H9 (cell line): ENCODE measurements at regions not wholly inside any gene's neighbourhood (a gene's known extent, or its start where the extent isn't known, plus 50 kb on each side); places are given as distances from the start of the nearest gene placed in this dataset.

Source experiments
- DNase-seq: peaks from one replicate; pipeline ENCODE4 v3.0.0-alpha.2; 2017
- H2AFZ ChIP-seq: one replicate; pipeline ENCODE4 v1.6.1; 2013; ENCODE audit warnings: mild to moderate bottlenecking, low read length, control low read depth, moderate library complexity
- H2AK5ac ChIP-seq: 2 replicates; pipeline ENCODE4 v1.6.1; 2013; ENCODE audit warnings: low read length, control low read depth, mixed read lengths; ENCODE audit not compliant: insufficient read length
- H2BK120ac ChIP-seq: one replicate; pipeline ENCODE4 v1.6.1; 2013; ENCODE audit warnings: low read depth, mild to moderate bottlenecking, low read length, control low read depth, inconsistent platforms; ENCODE audit not compliant: poor library complexity, severe bottlenecking
- H2BK12ac ChIP-seq: 2 replicates; pipeline ENCODE4 v1.6.1; 2013; ENCODE audit warnings: low read length, control low read depth, mixed read lengths, low read depth; ENCODE audit not compliant: insufficient read length
- H2BK15ac ChIP-seq: 2 replicates; pipeline ENCODE4 v1.6.1; 2013; ENCODE audit warnings: low read depth, low read length, control low read depth
- H2BK20ac ChIP-seq: one replicate; pipeline ENCODE4 v1.6.1; 2013; ENCODE audit warnings: low read depth, mild to moderate bottlenecking, low read length, control low read depth, inconsistent platforms; ENCODE audit not compliant: poor library complexity, severe bottlenecking
- H2BK5ac ChIP-seq: 2 replicates; pipeline ENCODE4 v1.6.1; 2013; ENCODE audit warnings: low read length, control low read depth, mixed read lengths; ENCODE audit not compliant: insufficient read length
- H3K14ac ChIP-seq: 2 replicates; pipeline ENCODE4 v1.6.1; 2013; ENCODE audit warnings: low read length, control low read depth; ENCODE audit not compliant: insufficient read depth
- H3K18ac ChIP-seq: 2 replicates; pipeline ENCODE4 v1.6.1; 2013; ENCODE audit warnings: low read depth, mild to moderate bottlenecking, mixed read lengths, low read length, control low read depth; ENCODE audit not compliant: insufficient read length
- H3K23ac ChIP-seq: 2 replicates; pipeline ENCODE4 v1.6.1; 2013; ENCODE audit warnings: low read length, control low read depth, mixed read lengths, low read depth; ENCODE audit not compliant: insufficient read length
- H3K23me2 ChIP-seq: 2 replicates; pipeline ENCODE4 v1.6.1; 2013; ENCODE audit warnings: low read depth, mild to moderate bottlenecking, mixed read lengths, low read length, control low read depth; ENCODE audit not compliant: insufficient read length, poor library complexity, severe bottlenecking
- H3K27ac ChIP-seq: 2 replicates; pipeline ENCODE4 v1.5.1; 2013; ENCODE audit warnings: low read length, control low read depth, mixed read lengths, low read depth; ENCODE audit not compliant: insufficient read length
- H3K27me3 ChIP-seq: 2 replicates; pipeline ENCODE4 v1.6.1; 2013; ENCODE audit warnings: low read length, control low read depth, inconsistent platforms; ENCODE audit not compliant: insufficient read depth
- H3K4ac ChIP-seq: 2 replicates; pipeline ENCODE4 v1.6.1; 2013; ENCODE audit warnings: low read depth, mild to moderate bottlenecking, control low read depth, inconsistent platforms, low read length, moderate library complexity
- H3K4me1 ChIP-seq: 2 replicates; pipeline ENCODE4 v1.6.1; 2013; ENCODE audit warnings: low read length, control low read depth, inconsistent platforms; ENCODE audit not compliant: insufficient read depth
- H3K4me2 ChIP-seq: 2 replicates; pipeline ENCODE4 v1.6.1; 2013; ENCODE audit warnings: low read length, control low read depth, mixed read lengths; ENCODE audit not compliant: insufficient read length, insufficient read depth
- H3K56ac ChIP-seq: 2 replicates; pipeline ENCODE4 v1.6.1; 2013; ENCODE audit warnings: low read depth, mild to moderate bottlenecking, mixed read lengths, low read length, control low read depth; ENCODE audit not compliant: insufficient read length
- H3K79me1 ChIP-seq: 2 replicates; pipeline ENCODE4 v1.6.1; 2013; ENCODE audit warnings: low read depth, mild to moderate bottlenecking, moderate library complexity, low read length, control low read depth, inconsistent platforms; ENCODE audit not compliant: insufficient read depth, poor library complexity, severe bottlenecking
- H3K79me2 ChIP-seq: 2 replicates; pipeline ENCODE4 v1.6.1; 2013; ENCODE audit warnings: low read length, control low read depth, inconsistent platforms; ENCODE audit not compliant: insufficient read depth
- H3K9ac ChIP-seq: 2 replicates; pipeline ENCODE4 v1.6.1; 2013; ENCODE audit warnings: low read length, control low read depth, mixed read lengths; ENCODE audit not compliant: insufficient read length; ENCODE audit errors: extremely low read depth
- H3K9me3 ChIP-seq: one replicate; pipeline ENCODE4 v1.6.1; 2013; ENCODE audit warnings: low read depth, low read length, inconsistent platforms; ENCODE audit not compliant: control insufficient read depth
- H3T11ph ChIP-seq: one replicate; pipeline ENCODE4 v1.6.1; 2013; ENCODE audit warnings: mild to moderate bottlenecking, low read length, control low read depth, inconsistent platforms
- H4K20me1 ChIP-seq: one replicate; pipeline ENCODE4 v1.6.1; 2013; ENCODE audit not compliant: control insufficient read depth, insufficient read length, insufficient read depth
- H4K5ac ChIP-seq: 2 replicates; pipeline ENCODE4 v1.6.1; 2013; ENCODE audit warnings: low read depth, mild to moderate bottlenecking, mixed read lengths, low read length, control low read depth; ENCODE audit not compliant: insufficient read length
- H4K8ac ChIP-seq: replicated peaks from 2 replicates; pipeline ENCODE4 v1.6.1; 2013; ENCODE audit warnings: low read length, control low read depth, mixed read lengths, low read depth; ENCODE audit not compliant: insufficient read length
- H4K91ac ChIP-seq: 2 replicates; pipeline ENCODE4 v1.6.1; 2013; ENCODE audit warnings: low read depth, mild to moderate bottlenecking, moderate library complexity, mixed read lengths, low read length, control low read depth; ENCODE audit not compliant: insufficient read length
- H3K27ac Mint-ChIP-seq, 3 experiments: 2 replicates in 2 of 3; 3 replicates in 1 of 3; pipeline ENCODE4 v1.8.0; 2020 to 2021; ENCODE audit warnings: mixed read lengths in 3 of 3, mild to moderate bottlenecking in 1 of 3, moderate library complexity in 1 of 3
- H3K27me3 Mint-ChIP-seq: 2 replicates; pipeline ENCODE4 v1.8.0; 2021; ENCODE audit warnings: low read depth, mild to moderate bottlenecking, moderate library complexity, mixed read lengths
- H3K36me3 Mint-ChIP-seq, 3 experiments: 2 replicates in 2 of 3; 3 replicates in 1 of 3; pipeline ENCODE4 v1.8.0; 2020 to 2021; ENCODE audit warnings: low read depth in 3 of 3, mixed read lengths in 3 of 3; ENCODE audit not compliant: insufficient read depth in 1 of 3
- H3K4me1 Mint-ChIP-seq, 2 experiments: 2 replicates each; pipeline ENCODE4 v1.8.0; 2020; ENCODE audit warnings: mixed read lengths in 2 of 2
- H3K4me3 Mint-ChIP-seq, 2 experiments: 2 replicates in 1 of 2; 3 replicates in 1 of 2; pipeline ENCODE4 v1.8.0; 2020 to 2021; ENCODE audit warnings: mild to moderate bottlenecking in 2 of 2, mixed read lengths in 2 of 2, moderate library complexity in 1 of 2
- H3K9me3 Mint-ChIP-seq, 2 experiments: 2 replicates in 1 of 2; 3 replicates in 1 of 2; pipeline ENCODE4 v1.8.0; 2020; ENCODE audit warnings: mild to moderate bottlenecking in 2 of 2, mixed read lengths in 2 of 2, moderate library complexity in 1 of 2
- CTCF ChIP-seq: fragments of 200-600 bp; sonication (generic); conservative IDR thresholded peaks from 3 replicates; pipeline ENCODE4 v1.8.0; 2021; ENCODE audit warnings: antibody characterized with exemption, mild to moderate bottlenecking
- WGBS: extraction: QIAGEN DNeasy Blood & Tissue Kit; methylation state at CpG from one replicate; pipeline ENCODE4 v1.1.7; 2013; ENCODE audit warnings: missing lambda C conversion rate, low lambda C conversion rate, mixed read lengths; ENCODE audit not compliant: insufficient read length; ENCODE audit errors: extremely low coverage; 5-methylcytosine and 5-hydroxymethylcytosine counted together

GRCh38 chr7:85655252-85655651, 468.4 kb upstream of the SEMA3D start:
- no peak for DNase-seq
- Histone ChIP-seq H3K9ac (no peak overlapping the region), H2BK12ac (no peak overlapping the region), H2BK20ac (no peak overlapping the region), H4K5ac (no peak overlapping the region), H4K91ac (no peak overlapping the region), H3K4ac (no peak overlapping the region), H3T11ph (no peak overlapping the region), H3K79me1 (no peaks in the 10 kb centered on the region), H2BK120ac (no peak overlapping the region), H3K4me1 (no peaks in the 10 kb centered on the region), H3K23ac (no peak overlapping the region), H2AFZ (no peak overlapping the region), H3K9me3 (no peaks in the 10 kb centered on the region), H2BK5ac (no peak overlapping the region), H3K27ac (no peak overlapping the region), H3K18ac (no peak overlapping the region), H3K56ac (no peak overlapping the region), H2AK5ac (no peak overlapping the region), H4K8ac (no peak overlapping the region), H3K23me2 (no peaks in the 10 kb centered on the region), H3K14ac (no peak overlapping the region), H3K4me2 (no peak overlapping the region), H2BK15ac (no peak overlapping the region), H3K27me3 (no peaks in the 10 kb centered on the region), H3K79me2 (no peaks in the 10 kb centered on the region), H4K20me1 (no peaks in the 10 kb centered on the region)
- WGBS: no CpG with 5 or more reads among the region's 5 CpGs
- Mint-ChIP-seq H3K27me3 (no peaks in the 10 kb centered on the region), H3K27ac (no peak overlapping the region), H3K4me3 (no peak overlapping the region), H3K36me3 (no peaks in the 10 kb centered on the region), H3K9me3 (no peaks in the 10 kb centered on the region), H3K4me1 (no peaks in the 10 kb centered on the region; a peak in 1 of 4 replicates)
- TF ChIP-seq CTCF: no peak
